Superior temporal gyrus (tissue), 1 donor: ENCODE measurements at regions not wholly inside any gene's neighbourhood (a gene's known extent, or its start where the extent isn't known, plus 50 kb on each side); places are given as distances from the start of the nearest gene placed in this dataset.

Experiments used
- DNase-seq: peaks from one replicate; pipeline ENCODE4 v3.0.0-alpha.2; 2016; ENCODE audit errors: extremely low spot score

DNA sequence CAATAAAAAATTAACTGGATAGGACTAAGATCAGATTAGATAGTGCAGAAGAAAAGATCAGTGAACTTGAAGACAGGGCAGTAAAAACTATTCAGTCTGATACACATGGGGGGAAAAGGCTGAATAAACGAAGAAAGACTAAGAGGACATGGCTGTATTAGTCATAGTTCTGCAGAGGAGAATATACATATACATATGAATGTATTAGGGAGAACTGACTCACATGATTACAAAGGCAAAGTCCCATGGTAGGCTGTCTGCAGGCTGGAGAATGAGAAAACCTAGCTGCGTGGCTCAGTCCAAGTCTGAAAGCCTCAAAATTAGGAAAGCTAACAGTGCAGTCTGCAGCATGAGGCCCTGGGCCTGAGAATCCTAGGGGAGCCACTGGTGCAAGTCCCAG, 98.2 kb upstream of the GNAO1 start:
- no peak for DNase-seq

GRCh38 chr16:56090076-56090475, 101.2 kb upstream of the GNAO1 start:
- DNase-seq: no peak

DNA sequence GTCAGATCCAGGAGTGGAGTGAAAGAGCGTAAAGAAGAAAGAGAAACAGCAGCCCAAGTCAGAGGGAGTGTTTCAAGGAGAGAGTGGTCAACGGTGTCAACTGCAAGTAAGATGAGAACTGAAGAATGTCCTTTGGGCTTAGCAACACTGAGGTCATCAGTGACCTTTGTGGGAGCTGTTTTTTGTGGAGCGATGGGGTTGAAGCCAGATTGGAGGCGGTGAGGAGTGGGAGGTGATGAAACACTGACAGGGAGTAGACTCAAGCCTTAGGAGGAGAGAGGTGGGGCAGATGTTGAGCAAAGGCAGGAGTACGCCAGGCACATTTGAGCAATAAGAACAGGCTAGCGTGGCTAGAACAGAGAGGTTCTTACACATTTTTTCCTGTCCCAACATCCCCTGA, 103.7 kb upstream of the GNAO1 start:
- DNase-seq: no peak

DNA sequence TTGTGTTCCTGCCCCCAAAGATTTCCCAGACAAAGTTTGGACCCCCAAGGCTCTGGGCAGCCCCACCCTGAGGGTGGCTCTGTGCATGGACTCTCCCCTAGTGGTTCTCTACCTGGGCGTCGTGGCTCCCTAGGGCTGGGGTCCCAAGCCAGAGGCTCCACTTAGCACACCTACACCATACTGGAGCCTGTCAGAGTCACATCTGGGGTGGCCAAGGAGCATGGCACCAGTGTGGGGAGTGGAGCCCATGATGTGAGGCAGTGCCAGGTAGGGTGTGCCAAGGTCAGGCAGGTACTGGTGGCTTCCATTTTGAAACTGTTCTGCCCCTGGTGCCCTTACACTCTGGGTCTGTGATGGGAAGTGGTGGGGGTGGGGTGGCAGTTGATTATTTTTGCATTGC, 109.9 kb upstream of the GNAO1 start:
- no peak for DNase-seq

DNA sequence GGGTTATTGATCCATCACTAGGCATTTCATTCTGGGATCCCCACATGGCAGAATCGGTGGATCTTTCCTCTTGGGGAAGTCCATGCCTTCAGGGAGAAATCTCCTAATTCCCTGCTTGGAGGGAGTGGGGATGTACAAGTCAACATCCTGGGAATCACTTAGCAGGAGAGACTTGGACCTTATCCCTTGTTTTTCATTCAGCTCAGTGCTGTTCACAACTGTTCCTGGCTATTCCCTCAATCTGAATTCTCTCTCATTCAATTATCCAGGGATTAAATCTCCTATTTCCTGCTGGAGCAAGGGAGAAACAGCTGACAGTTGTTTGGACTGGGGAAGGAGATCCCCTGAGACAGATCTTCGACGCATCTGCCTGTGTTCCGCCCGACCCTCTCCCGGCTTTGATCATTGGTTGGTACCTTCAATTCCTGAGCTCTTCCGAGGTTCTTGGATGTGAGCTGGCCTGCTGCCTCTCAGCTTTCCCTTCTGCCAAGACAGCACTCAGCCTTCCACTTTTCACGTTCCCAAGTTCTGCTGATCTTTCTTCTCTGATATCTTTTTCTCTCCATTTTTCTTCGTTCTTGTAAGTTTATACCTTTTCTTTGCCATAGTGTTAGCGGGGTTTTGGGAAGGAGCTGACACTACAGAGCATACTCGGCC, 115.4 kb upstream of the GNAO1 start:
- DNase-seq: no peak

- DNase-seq: no peak
These were observed 117.8 kb upstream of the GNAO1 start for GRCh38 chr16:56073508-56073907.

DNA sequence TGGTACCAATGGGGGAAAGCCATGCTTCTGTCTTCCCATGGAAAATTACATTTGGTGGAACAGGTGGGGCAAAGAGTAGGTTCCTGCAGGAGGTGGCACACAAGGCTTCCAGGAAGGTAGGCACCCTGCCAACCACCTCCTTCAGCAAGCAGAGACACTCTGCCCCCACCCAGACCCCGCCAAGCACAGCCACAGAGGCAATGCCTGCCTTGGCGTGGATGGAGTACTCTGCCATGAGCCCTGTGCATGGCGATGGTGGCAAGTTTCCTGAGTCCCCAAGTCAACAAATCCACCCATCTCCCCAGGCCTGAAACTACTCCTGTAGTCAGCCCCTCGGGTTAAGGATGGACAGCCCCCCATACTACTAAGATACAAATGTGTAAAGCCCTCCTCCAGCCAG, 119.2 kb upstream of the GNAO1 start:
- DNase-seq: no peak

DNA sequence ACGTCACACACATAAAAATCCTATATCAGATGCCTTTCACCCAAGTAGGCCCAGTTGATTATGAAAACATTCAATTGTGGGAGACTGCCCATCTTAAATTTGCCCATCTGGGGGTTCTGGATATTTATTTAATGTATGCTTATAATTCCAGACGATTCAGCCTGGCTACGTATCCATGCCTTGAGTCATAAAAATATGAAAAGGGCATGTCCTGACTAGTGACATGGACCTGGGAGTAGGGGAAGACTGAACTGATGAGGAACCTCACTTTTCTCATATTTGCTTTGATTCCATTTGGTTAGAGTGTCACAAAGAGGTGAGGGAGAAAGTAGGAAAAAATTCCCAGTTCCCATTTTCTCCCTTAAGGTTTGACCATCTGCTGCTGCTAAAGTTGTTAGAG, 122.5 kb upstream of the GNAO1 start:
- no peak for DNase-seq

DNA sequence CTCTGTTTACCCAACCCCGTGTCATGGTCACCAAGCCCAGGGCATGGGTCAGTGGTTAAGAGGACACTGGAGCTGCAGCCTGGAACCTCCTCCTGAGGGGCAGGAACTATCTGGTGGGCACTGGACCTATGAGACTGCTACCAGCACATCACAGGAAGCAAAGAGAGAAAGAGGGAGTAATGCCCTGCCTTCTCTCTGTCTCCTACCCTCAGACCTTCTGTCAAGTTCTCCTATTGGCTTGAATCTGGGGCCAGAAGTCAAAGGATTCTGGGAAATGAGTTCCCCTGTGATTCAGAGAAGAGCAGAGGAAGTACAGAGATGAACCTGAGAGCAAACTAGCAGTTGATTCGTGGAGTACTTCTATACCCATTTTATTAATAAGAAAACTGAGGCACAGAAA, 123.0 kb upstream of the GNAO1 start:
- DNase-seq: no peak

- peak; percentile 61 for DNase-seq
These were observed 123.9 kb upstream of the GNAO1 start for GRCh38 chr16:56067406-56067805.

DNA sequence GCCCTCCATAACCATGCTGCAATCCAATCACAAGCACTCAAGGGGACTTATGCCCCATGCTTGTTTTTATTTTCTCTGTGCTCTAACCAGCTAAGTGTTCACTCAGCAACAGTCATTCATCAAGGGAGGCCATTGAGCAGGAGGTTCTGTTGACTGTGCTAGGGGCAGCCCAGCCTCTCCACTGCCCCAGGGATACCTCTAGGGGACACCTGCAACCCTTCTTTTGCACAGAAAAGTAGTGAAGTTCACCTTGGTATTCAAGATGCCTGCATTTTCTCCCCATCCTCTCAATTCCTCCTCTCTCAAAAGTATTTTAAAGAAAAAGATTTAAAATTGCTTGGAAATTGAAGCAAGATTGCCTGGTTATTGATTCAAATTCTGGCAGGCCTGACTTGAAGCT, 124.7 kb upstream of the GNAO1 start:
- DNase-seq: no peak

GRCh38 chr16:56063111-56063510, 128.2 kb upstream of the GNAO1 start:
- no peak for DNase-seq

DNA sequence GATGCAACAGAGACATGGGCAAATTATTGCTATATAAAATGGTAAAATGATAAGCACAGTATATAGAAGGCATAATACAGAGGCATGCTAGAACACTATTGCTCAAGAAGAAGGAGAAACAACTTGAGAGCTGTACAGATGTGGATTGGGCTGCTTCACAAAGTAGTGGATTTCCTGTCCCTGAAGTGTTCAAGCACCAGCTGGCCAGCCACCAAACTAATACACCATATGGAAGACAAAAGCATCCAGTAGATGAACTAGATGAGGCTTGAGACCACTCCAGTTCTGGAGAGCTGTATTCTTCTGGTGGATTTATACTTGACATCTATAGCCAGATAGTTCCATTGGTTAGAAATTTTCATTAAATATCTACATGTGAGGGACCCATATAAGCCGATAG, 134.1 kb upstream of the GNAO1 start:
- DNase-seq: no peak

- DNase-seq: no peak
These were observed 140.4 kb upstream of the GNAO1 start for GRCh38 chr16:56050916-56051315.

GRCh38 chr16:56048425-56049105, 142.7 kb upstream of the GNAO1 start:
- DNase-seq: no peak

DNA sequence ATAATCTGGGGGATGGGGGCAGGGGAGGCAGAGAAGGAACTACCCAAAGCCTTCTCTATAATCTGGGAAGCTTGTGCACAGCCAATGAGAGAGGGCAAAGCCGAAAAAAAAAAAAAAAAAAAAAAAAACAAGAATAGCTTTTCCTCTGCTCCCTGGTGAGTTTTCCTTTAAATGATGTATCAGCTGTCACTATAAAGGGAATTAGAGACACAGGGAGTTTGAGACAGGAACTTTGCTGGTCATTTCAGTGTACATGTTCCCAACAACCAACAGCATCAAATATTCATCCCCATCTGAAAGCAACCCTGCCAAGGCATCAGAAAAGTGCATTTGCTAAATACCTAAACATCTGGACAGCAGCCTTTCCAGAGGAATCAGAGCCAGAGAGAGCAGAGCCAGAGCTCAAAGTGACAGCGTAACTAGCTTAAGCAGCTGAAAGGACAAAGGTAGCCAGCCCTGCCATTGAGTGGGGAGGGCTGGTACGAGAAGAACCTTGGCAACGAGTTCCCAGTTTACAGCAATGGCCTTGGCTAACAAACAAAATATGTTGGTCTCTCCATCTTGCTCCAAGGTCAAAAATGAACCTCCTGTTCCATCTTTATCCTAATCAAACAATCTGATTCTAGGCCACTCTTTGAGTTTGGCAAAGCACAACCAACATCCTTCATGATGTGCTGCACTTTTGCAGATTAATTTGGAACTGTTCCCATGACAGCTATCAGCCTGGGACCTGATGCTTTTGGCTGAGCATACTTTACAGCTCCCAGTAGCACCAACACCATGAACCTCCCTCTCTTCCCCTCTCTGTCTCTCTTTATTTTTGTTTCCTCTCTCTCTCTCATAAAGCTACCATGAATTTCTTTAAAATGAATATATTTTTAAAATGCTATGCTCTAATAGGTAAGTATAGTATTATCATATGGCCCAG, 143.7 kb upstream of the GNAO1 start:
- DNase-seq: no peak

GRCh38 chr16:56042416-56042815, 148.9 kb upstream of the GNAO1 start:
- no peak for DNase-seq

DNA sequence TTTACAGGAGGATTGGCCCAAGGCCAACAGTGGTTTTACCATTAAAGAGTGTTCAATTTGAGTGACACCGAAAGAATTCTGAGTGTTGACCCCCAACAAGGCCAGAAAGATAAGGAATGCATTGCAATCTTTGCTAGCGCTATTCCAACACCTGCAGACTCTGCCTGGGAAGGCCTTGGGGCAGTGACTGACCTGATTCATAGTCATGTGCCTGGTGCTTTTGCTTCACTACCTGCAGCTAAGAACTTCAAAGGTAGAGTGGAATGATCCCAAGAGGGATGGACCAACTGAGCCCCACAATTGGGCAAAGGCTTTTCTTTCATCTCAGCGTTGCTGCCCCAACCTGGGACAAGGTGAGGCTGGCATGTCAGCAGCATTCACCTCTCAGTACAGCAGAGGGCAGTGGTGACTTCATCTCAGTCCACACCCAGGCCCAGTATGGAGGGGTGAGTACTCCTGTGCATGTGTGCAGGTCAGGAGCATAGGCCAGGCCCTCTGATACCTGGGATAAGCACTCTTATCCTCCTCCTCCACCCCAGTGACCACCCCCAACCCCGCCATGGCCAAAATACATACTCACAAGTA, 149.6 kb upstream of the GNAO1 start:
- no peak for DNase-seq

GRCh38 chr16:56038564-56039098, 152.7 kb upstream of the GNAO1 start:
- DNase-seq: no peak

DNA sequence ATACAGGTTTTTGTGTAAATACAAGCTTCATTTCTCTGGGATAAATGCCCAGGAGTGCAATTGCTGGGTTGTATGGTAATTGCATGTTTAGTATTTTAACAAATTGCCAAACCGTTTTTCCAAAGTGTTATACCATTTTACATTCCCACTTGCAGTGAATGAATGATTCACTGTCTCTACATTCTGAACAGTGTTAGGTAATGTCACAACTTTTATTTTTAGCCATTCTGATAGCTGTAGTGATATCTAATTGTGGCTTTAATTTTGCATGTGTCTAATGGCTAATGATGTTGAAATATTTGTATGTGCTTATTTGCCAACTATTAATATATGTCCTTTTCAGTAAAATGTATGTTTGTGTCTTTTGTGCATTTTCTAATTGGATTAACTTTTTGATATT, 156.9 kb upstream of the CES5A start:
- DNase-seq: no peak

- DNase-seq: no peak
These were observed 153.9 kb upstream of the CES5A start for GRCh38 chr16:56029026-56029425.

DNA sequence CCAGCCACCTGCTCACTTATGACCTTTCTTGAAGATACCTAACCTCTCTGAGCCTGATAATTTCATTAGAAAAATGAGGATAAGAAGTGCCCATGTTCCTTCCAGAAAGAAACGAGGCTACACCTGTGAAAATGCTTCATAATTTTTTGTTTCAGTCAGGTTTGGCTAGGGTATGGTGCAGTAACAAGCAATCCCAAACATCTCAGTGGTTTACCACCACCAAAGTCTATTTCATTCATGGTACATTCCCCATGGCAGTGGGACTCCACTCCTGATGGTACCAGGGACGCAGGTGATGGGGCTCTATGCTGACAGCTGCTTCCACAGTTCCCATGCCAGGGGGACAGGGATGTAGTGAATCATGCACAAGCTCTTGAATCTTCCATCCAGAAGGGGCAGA, 147.6 kb upstream of the CES5A start:
- DNase-seq: no peak
